SK-N-SH (cell line): ENCODE measurements at regions not wholly inside any gene's neighbourhood (a gene's known extent, or its start where the extent isn't known, plus 50 kb on each side); places are given as distances from the start of the nearest gene placed in this dataset.

Experiments used
- CTCF ChIA-PET: fragments of 300-600, 350-600 bp; formaldehyde crosslinking; extraction: SDS; loops from one replicate; lab custom pipeline; 2021; lab: Yijun Ruan, JAX
- POLR2A ChIA-PET: fragments of 350-600 bp; sonication (Branson Sonifier 250); formaldehyde crosslinking; extraction: SDS; loops from one replicate; lab custom pipeline; 2020; ENCODE audit warnings: antibody characterized with exemption, inconsistent platforms; lab: Yijun Ruan, JAX
- DNase-seq: peaks from one replicate; pipeline ENCODE4 v3.0.0; 2012
- H2AFZ ChIP-seq: fragments of 200-600 bp; sonication (generic); 2 replicates; pipeline ENCODE4 v1.8.1; 2016; ENCODE audit warnings: antibody characterized with exemption, mild to moderate bottlenecking, low read depth
- H3F3A ChIP-seq: fragments of 200-600 bp; sonication (generic); replicated peaks from 2 replicates; pipeline ENCODE3; 2016; ENCODE audit warnings: antibody characterized with exemption, mild to moderate bottlenecking; ENCODE audit not compliant: insufficient read depth
- H3K27ac ChIP-seq, 2 experiments: fragments of 200-500 bp in 1 of 2; fragments of 200-600 bp in 1 of 2; sonication (Bioruptor generic) in 1 of 2; sonication (generic), shearing (Covaris generic) in 1 of 2; 2 replicates each; pipeline versions ENCODE4 v1.5.1 to v1.6.1; 2014 to 2016; ENCODE audit warnings: low read depth in 2 of 2, inconsistent platforms in 1 of 2, low read length in 1 of 2, mild to moderate bottlenecking in 1 of 2, mixed read lengths in 1 of 2
- H3K27me3 ChIP-seq: fragments of 200-600 bp; sonication (generic), shearing (Covaris generic); 2 replicates; pipeline ENCODE4 v1.6.1; 2016; ENCODE audit warnings: mixed run types; ENCODE audit not compliant: insufficient read depth
- H3K36me3 ChIP-seq, 2 experiments: fragments of 200-500 bp in 1 of 2; fragments of 200-600 bp in 1 of 2; sonication (Bioruptor generic) in 1 of 2; sonication (generic) in 1 of 2; replicated peaks in 1 of 2; 2 replicates each; pipeline versions ENCODE3 to v1.5.1; 2014 to 2016; ENCODE audit warnings: low read length in 1 of 2, mild to moderate bottlenecking in 1 of 2; ENCODE audit not compliant: insufficient read depth in 2 of 2, control insufficient read depth in 1 of 2
- H3K4me1 ChIP-seq, 2 experiments: fragments of 200-500 bp in 1 of 2; fragments of 200-600 bp in 1 of 2; sonication (Bioruptor generic) in 1 of 2; sonication (generic), shearing (Covaris generic) in 1 of 2; 2 replicates each; pipeline versions ENCODE4 v1.5.1 to v1.6.1; 2014 to 2016; ENCODE audit warnings: low read depth in 1 of 2, low read length in 1 of 2, mixed run types in 1 of 2; ENCODE audit not compliant: insufficient read depth in 2 of 2, control insufficient read depth in 1 of 2
- H3K4me2 ChIP-seq: fragments of 200-600 bp; sonication (generic), shearing (Covaris generic); 2 replicates; pipeline ENCODE4 v1.6.1; 2017; ENCODE audit warnings: mixed run types
- H3K4me3 ChIP-seq, 2 experiments: fragments of 200-500 bp in 1 of 2; fragments of 200-600 bp in 1 of 2; sonication (Bioruptor generic) in 1 of 2; sonication (generic), shearing (Covaris generic) in 1 of 2; 2 replicates each; pipeline versions ENCODE4 v1.5.1 to v1.8.1; 2014 to 2016; ENCODE audit warnings: low read depth in 2 of 2, inconsistent platforms in 1 of 2, low read length in 1 of 2, mild to moderate bottlenecking in 1 of 2, mixed read lengths in 1 of 2, moderate library complexity in 1 of 2
- H3K79me2 ChIP-seq: fragments of 200-600 bp; sonication (generic); 2 replicates; pipeline ENCODE4 v1.8.1; 2017; ENCODE audit warnings: mild to moderate bottlenecking; ENCODE audit not compliant: insufficient read depth
- H3K9ac ChIP-seq: fragments of 200-600 bp; sonication (generic); 2 replicates; pipeline ENCODE4 v1.6.1; 2017; ENCODE audit warnings: mixed run types
- H3K9me2 ChIP-seq: fragments of 200-600 bp; sonication (generic); 2 replicates; pipeline ENCODE4 v1.6.1; 2017; ENCODE audit warnings: mixed run types
- H3K9me3 ChIP-seq: fragments of 200-600 bp; sonication (generic); 2 replicates; pipeline ENCODE4 v1.6.1; 2017; ENCODE audit warnings: mixed run types, mild to moderate bottlenecking, moderate library complexity
- H4K20me1 ChIP-seq: fragments of 200-600 bp; sonication (generic); 2 replicates; pipeline ENCODE4 v1.6.1; 2017; ENCODE audit warnings: mild to moderate bottlenecking, mixed run types; ENCODE audit not compliant: insufficient read depth
- CHD2 ChIP-seq: fragments of 150-350 bp; IDR thresholded peaks from 2 replicates; pipeline ENCODE4 v1.6.1; 2018; ENCODE audit warnings: low read length; ENCODE audit not compliant: partially characterized antibody
- ELF1 ChIP-seq: IDR thresholded peaks from 2 replicates; pipeline ENCODE4 v1.4.0; 2012
- EP300 ChIP-seq, 2 experiments: IDR thresholded peaks; 2 replicates each; pipeline versions ENCODE4 v1.4.0 to v1.6.1; 2012; ENCODE audit warnings: borderline replicate concordance in 1 of 2, low read depth in 1 of 2, low read length in 1 of 2
- EZH2phosphoT487 ChIP-seq: fragments of 200-600 bp; sonication (generic); IDR thresholded peaks from 2 replicates; pipeline ENCODE4 v1.6.1; 2017; ENCODE audit warnings: low read depth, mixed run types, mild to moderate bottlenecking, antibody characterized with exemption, moderate library complexity, borderline replicate concordance
- GABPA ChIP-seq: IDR thresholded peaks from 2 replicates; pipeline ENCODE4 v1.4.0; 2012; ENCODE audit warnings: low read depth, mild to moderate bottlenecking
- GATA2 ChIP-seq: sonication (generic); formaldehyde crosslinking; IDR thresholded peaks from 2 replicates; pipeline ENCODE4 v1.5.0; 2020; ENCODE audit warnings: mild to moderate bottlenecking, missing genetic modification reagents
- JUND ChIP-seq: IDR thresholded peaks from 2 replicates; pipeline ENCODE4 v1.4.0; 2012
- MEF2A ChIP-seq: IDR thresholded peaks from 2 replicates; pipeline ENCODE4 v1.4.0; 2012; ENCODE audit warnings: low read depth, borderline replicate concordance
- MXI1 ChIP-seq: IDR thresholded peaks from 2 replicates; pipeline ENCODE4 v1.6.1; 2012; ENCODE audit warnings: mild to moderate bottlenecking, low read depth, low read length, improper control_type of control experiment
- POLR2AphosphoS5 ChIP-seq: IDR thresholded peaks from 2 replicates; pipeline ENCODE4 v1.6.1; 2012; ENCODE audit warnings: low read depth, low read length
- RFX5 ChIP-seq: IDR thresholded peaks from 2 replicates; pipeline ENCODE4 v1.6.1; 2012; ENCODE audit warnings: mild to moderate bottlenecking, improper control_type of control experiment, low read length
- RXRA ChIP-seq: IDR thresholded peaks from 2 replicates; pipeline ENCODE4 v1.4.0; 2012; ENCODE audit warnings: low read depth, mild to moderate bottlenecking, borderline replicate concordance
- SIN3A ChIP-seq: IDR thresholded peaks from 2 replicates; pipeline ENCODE4 v1.6.1; 2012; ENCODE audit warnings: low read depth, mild to moderate bottlenecking, low read length, moderate library complexity, borderline replicate concordance
- SMC3 ChIP-seq: IDR thresholded peaks from 2 replicates; pipeline ENCODE4 v1.6.1; 2012; ENCODE audit warnings: low read depth, low read length, improper control_type of control experiment
- TAF1 ChIP-seq: IDR thresholded peaks from 2 replicates; pipeline ENCODE4 v1.6.1; 2012; ENCODE audit warnings: low read depth, mild to moderate bottlenecking, low read length, moderate library complexity, borderline replicate concordance
- TCF12 ChIP-seq: IDR thresholded peaks from 2 replicates; pipeline ENCODE4 v1.4.0; 2012
- TEAD4 ChIP-seq: IDR thresholded peaks from 2 replicates; pipeline ENCODE4 v1.4.0; 2012; ENCODE audit warnings: mild to moderate bottlenecking, borderline replicate concordance; ENCODE audit not compliant: insufficient read depth
- YY1 ChIP-seq: IDR thresholded peaks from 2 replicates; pipeline ENCODE4 v1.4.0; 2012; ENCODE audit warnings: low read depth, mild to moderate bottlenecking
- WGBS: methylation state at CpG from one replicate; pipeline ENCODE4 v1.1.6; 2017; ENCODE audit warnings: low lambda C conversion rate; 5-methylcytosine and 5-hydroxymethylcytosine counted together
- TF ChIP-seq, protein P1 (sequence below): IDR thresholded peaks from 2 replicates; pipeline ENCODE4 v1.4.0; 2012; ENCODE audit warnings: low read depth, borderline replicate concordance
- TF ChIP-seq, protein P2 (sequence below): fragments of 200-600 bp; sonication (generic); IDR thresholded peaks from 2 replicates; pipeline ENCODE4 v1.6.1; 2017; ENCODE audit warnings: antibody characterized with exemption, mild to moderate bottlenecking, moderate library complexity
- TF ChIP-seq, protein P3 (sequence below): IDR thresholded peaks from 2 replicates; pipeline ENCODE4 v1.6.1; 2012; ENCODE audit warnings: mild to moderate bottlenecking, low read depth, low read length, moderate library complexity
- TF ChIP-seq, protein P4 (sequence below): IDR thresholded peaks from 2 replicates; pipeline ENCODE4 v1.4.0; 2012; ENCODE audit warnings: low read depth

DNA sequence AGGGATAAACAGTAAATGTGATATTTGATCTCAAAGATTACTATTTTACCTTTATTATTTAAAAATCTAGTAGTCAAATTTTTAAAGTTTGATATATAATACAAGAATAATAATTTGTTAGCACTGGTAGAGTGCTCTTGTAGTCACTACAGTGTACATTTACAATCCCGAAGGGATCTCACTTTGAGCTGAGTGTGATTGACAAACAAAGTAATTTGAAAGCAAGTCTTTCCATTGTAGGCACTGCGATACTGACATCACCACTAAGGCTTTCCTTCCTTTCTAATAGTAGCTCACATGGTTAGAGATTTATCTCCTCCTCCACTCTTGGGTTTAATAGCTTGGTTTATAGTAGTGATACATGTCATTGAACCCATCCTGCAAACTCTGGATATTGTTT, 280.6 kb downstream of the PARM1 start:
- Histone ChIP-seq H3K4me1 (no peaks in the 10 kb centered on the region), H3K27me3 (no peaks in the 10 kb centered on the region), H3K9ac (no peak overlapping the region), H3F3A (no peaks in the 10 kb centered on the region), H3K79me2 (no peaks in the 10 kb centered on the region), H3K36me3 (no peaks in the 10 kb centered on the region), H3K9me2 (no peaks in the 10 kb centered on the region), H3K27ac (no peak overlapping the region), H3K4me2 (no peak overlapping the region), H3K4me3 (no peak overlapping the region), H2AFZ (no peak overlapping the region), H3K9me3 (no peaks in the 10 kb centered on the region), H4K20me1 (no peaks in the 10 kb centered on the region)
- ChIA-PET CTCF (interaction anchor here (1.0 kb wide), 1 partner anchor 64 kb away, joined by 3 read pairs; no protein-coding TSS in a partner anchor), POLR2A (no interaction called here)
- 8% methylated on average over 2 of the region's 2 CpGs for WGBS
- TF ChIP-seq MXI1: no peak
- no peak for TF ChIP-seq RXRA
- no peak for TF ChIP-seq CHD2
- TF ChIP-seq, protein P1, sequence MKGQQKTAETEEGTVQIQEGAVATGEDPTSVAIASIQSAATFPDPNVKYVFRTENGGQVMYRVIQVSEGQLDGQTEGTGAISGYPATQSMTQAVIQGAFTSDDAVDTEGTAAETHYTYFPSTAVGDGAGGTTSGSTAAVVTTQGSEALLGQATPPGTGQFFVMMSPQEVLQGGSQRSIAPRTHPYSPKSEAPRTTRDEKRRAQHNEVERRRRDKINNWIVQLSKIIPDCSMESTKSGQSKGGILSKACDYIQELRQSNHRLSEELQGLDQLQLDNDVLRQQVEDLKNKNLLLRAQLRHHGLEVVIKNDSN: no peak
- TF ChIP-seq MEF2A: no peak
- TF ChIP-seq ELF1: no peak
- TF ChIP-seq EP300 (IDR thresholded peaks at IDR 0.05; ENCODE audit: borderline replicate concordance in 1 of 2, low read depth in 1 of 2, low read length in 1 of 2): no peak
- no peak for TF ChIP-seq YY1
- TF ChIP-seq GATA2 (CRISPR knock-in tag): no peak
- TF ChIP-seq RFX5: no peak
- no peak for DNase-seq

DNA sequence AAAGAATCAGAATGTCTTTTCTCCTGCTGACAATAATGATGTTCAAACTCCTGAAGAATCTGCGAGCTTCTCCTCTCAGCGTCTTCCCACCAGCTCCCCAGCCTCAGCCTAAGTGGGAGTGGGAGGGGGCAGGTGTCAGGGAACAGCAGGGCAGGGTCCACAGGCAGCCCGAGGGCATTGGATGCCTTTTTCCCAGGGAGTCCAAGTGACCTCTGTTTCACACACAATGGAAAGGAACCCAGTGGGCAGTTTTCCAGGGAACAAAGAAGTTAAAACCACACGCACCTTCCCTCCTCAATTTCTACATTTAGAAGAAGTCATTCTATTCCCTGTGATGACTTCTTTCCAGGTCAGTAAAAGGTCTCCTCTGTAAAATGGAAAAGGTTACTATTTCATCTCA, 278.5 kb downstream of the PARM1 start:
- WGBS: 5% methylated on average over 4 of the region's 4 CpGs
- DNase-seq: no peak
- Histone ChIP-seq H3K4me1 (no peaks in the 10 kb centered on the region), H4K20me1 (no peaks in the 10 kb centered on the region), H3K27me3 (no peaks in the 10 kb centered on the region), H3K79me2 (no peaks in the 10 kb centered on the region)
- CTCF ChIA-PET: no interaction called here
- TF ChIP-seq, protein P2, sequence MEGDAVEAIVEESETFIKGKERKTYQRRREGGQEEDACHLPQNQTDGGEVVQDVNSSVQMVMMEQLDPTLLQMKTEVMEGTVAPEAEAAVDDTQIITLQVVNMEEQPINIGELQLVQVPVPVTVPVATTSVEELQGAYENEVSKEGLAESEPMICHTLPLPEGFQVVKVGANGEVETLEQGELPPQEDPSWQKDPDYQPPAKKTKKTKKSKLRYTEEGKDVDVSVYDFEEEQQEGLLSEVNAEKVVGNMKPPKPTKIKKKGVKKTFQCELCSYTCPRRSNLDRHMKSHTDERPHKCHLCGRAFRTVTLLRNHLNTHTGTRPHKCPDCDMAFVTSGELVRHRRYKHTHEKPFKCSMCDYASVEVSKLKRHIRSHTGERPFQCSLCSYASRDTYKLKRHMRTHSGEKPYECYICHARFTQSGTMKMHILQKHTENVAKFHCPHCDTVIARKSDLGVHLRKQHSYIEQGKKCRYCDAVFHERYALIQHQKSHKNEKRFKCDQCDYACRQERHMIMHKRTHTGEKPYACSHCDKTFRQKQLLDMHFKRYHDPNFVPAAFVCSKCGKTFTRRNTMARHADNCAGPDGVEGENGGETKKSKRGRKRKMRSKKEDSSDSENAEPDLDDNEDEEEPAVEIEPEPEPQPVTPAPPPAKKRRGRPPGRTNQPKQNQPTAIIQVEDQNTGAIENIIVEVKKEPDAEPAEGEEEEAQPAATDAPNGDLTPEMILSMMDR: no peak
- TF ChIP-seq TCF12 (no peak), SIN3A (no peak), GABPA (no peak), EP300 (IDR thresholded peaks at IDR 0.05; ENCODE audit: borderline replicate concordance in 1 of 2, low read depth in 1 of 2, low read length in 1 of 2) (no peak), EZH2phosphoT487 (no peak), CHD2 (no peak), JUND (no peak), POLR2AphosphoS5 (no peak), GATA2 (CRISPR knock-in tag) (no peak), TAF1 (no peak), SMC3 (no peak), TEAD4 (no peak), MEF2A (no peak), RFX5 (no peak), YY1 (no peak)
- TF ChIP-seq, protein P3, sequence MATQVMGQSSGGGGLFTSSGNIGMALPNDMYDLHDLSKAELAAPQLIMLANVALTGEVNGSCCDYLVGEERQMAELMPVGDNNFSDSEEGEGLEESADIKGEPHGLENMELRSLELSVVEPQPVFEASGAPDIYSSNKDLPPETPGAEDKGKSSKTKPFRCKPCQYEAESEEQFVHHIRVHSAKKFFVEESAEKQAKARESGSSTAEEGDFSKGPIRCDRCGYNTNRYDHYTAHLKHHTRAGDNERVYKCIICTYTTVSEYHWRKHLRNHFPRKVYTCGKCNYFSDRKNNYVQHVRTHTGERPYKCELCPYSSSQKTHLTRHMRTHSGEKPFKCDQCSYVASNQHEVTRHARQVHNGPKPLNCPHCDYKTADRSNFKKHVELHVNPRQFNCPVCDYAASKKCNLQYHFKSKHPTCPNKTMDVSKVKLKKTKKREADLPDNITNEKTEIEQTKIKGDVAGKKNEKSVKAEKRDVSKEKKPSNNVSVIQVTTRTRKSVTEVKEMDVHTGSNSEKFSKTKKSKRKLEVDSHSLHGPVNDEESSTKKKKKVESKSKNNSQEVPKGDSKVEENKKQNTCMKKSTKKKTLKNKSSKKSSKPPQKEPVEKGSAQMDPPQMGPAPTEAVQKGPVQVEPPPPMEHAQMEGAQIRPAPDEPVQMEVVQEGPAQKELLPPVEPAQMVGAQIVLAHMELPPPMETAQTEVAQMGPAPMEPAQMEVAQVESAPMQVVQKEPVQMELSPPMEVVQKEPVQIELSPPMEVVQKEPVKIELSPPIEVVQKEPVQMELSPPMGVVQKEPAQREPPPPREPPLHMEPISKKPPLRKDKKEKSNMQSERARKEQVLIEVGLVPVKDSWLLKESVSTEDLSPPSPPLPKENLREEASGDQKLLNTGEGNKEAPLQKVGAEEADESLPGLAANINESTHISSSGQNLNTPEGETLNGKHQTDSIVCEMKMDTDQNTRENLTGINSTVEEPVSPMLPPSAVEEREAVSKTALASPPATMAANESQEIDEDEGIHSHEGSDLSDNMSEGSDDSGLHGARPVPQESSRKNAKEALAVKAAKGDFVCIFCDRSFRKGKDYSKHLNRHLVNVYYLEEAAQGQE: no peak
- TF ChIP-seq, protein P4, sequence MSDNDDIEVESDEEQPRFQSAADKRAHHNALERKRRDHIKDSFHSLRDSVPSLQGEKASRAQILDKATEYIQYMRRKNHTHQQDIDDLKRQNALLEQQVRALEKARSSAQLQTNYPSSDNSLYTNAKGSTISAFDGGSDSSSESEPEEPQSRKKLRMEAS: no peak
- TF ChIP-seq, all 33 proteins: peak for 0
- no peaks in the 10 kb centered on the region for H3K36me3 ChIP-seq
- H3K9me3 ChIP-seq: no peaks in the 10 kb centered on the region
- H3K9ac ChIP-seq: no peak overlapping the region
- H3K4me3 ChIP-seq: no peak overlapping the region
- POLR2A ChIA-PET: no interaction called here
- no peaks in the 10 kb centered on the region for H3K9me2 ChIP-seq
- H3F3A ChIP-seq: no peaks in the 10 kb centered on the region
- no peak overlapping the region for H3K4me2 ChIP-seq
- H3K27ac ChIP-seq: no peak overlapping the region
- H2AFZ ChIP-seq: no peak overlapping the region
